Fibroblast of mammary gland (primary cell): ENCODE measurements at regions not wholly inside any gene's neighbourhood (a gene's known extent, or its start where the extent isn't known, plus 50 kb on each side); places are given as distances from the start of the nearest gene placed in this dataset.
A peak's percentile ranks its signal among the peaks of the same experiment; 100 is the strongest.
"Not testable (repeated sequence)": the region's sequence is repeated elsewhere in the genome, so short reads cannot be mapped to it uniquely, and the experiment has no call there.

Experiments
- DNase-seq: peaks from one replicate; pipeline ENCODE4 v3.0.0-alpha.2; 2010; ENCODE audit warnings: low read depth
- H3K4me3 ChIP-seq: 2 replicates; pipeline ENCODE4 v1.5.1; 2011; ENCODE audit warnings: low read depth, mild to moderate bottlenecking, low read length, moderate library complexity; ENCODE audit not compliant: control insufficient read depth
- CTCF ChIP-seq: conservative IDR thresholded peaks from 2 replicates; pipeline ENCODE4 v1.5.1; 2011; ENCODE audit warnings: low read depth, low read length, inconsistent platforms; ENCODE audit not compliant: control insufficient read depth, insufficient read depth

- no peak for DNase-seq
- no peak overlapping the region for H3K4me3 ChIP-seq
- no peak for TF ChIP-seq CTCF
Measured at GRCh38 chr5:17061973-17062470, 125.9 kb upstream of the MYO10 start.

- DNase-seq, H3K4me3 ChIP-seq: not testable (repeated sequence)
Measured at GRCh38 chr5:17062741-17063140, 126.7 kb upstream of the MYO10 start.

GRCh38 chr5:17064241-17064640, 128.2 kb upstream of the MYO10 start:
- no peak for TF ChIP-seq CTCF
- H3K4me3 ChIP-seq = no peak overlapping the region
- no peak for DNase-seq

- TF ChIP-seq CTCF = no peak
- no peak overlapping the region for H3K4me3 ChIP-seq
- no peak for DNase-seq
Measured at GRCh38 chr5:17065458-17065857, 129.4 kb upstream of the MYO10 start.

GRCh38 chr5:17066026-17066425, 129.9 kb upstream of the MYO10 start:
- H3K4me3 ChIP-seq, DNase-seq: not testable (repeated sequence)

- no peak for TF ChIP-seq CTCF
- no peak for DNase-seq
- no peak overlapping the region for H3K4me3 ChIP-seq
Measured at GRCh38 chr5:17067657-17068392, 131.7 kb upstream of the MYO10 start.

GRCh38 chr5:17069995-17070511, 134.0 kb upstream of the MYO10 start:
- peak; percentile 26 for DNase-seq
- H3K4me3 ChIP-seq = no peak overlapping the region
- TF ChIP-seq CTCF = no peak

- no peak for DNase-seq
- no peak for TF ChIP-seq CTCF
- H3K4me3 ChIP-seq = no peak overlapping the region
Measured at GRCh38 chr5:17070647-17071046, 134.6 kb upstream of the MYO10 start.
